NCI-H2171 (cell line): ENCODE measurements at regions not wholly inside any gene's neighbourhood (a gene's known extent, or its start where the extent isn't known, plus 50 kb on each side); places are given as distances from the start of the nearest gene placed in this dataset.

Experiments
- DNase-seq: peaks from one replicate; lab custom pipeline; 2025; lab: John Stamatoyannopoulos, UW

DNA sequence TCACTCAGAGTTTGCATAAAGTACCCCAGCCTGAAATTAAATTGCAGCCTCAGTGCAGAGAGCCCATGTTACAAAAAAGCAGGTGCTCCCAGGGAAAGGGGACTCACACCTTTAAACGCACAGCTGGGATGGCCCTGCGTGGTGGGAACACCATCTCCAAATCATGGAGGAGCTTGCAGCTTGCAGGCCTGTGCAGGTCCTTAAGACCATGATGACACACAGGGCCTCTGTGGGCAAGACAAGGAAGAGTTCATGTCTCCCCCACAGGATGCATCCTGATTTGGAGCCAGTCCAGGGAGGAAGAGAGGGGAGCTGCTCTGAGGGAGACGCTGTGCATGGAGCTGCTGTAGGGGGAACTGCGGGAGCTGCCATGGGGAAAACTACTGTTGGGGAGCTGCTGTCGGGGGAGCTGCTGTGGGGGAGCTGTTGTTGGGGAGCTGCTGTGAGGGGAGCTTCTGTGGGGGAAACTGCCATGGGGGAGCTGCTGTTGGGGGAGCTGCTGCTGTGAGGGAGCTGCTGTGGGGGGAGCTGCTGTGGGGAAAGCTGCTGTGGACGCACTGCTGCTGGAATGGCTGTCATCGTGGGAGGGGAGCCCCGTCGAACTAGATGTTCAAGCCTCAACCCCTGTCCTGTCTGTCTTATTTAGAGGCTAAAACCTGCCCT, 113.9 kb downstream of the MATN1 start:
- no peak for DNase-seq

DNA sequence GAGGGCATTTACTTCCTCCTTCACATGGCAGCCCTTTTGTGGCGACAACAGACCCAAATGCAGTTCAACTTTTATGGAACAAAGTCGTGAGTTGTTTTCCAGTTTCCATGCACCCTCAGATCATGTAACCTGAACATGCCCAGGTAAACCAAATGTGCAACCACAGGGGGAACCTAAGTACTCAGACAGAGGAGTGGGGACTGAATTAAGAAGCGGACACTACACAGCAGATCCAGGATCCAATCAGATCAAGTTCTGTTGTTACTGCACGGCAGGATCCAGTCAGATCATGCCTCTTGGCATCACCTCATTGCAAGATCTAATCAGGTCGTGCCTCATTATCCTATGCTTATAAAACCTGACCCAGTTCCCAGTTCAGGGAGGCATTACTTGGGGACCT, 115.7 kb downstream of the MATN1 start:
- DNase-seq: no peak

GRCh38 chr1:30606166-30606565, 117.2 kb downstream of the MATN1 start:
- no peak for DNase-seq

DNA sequence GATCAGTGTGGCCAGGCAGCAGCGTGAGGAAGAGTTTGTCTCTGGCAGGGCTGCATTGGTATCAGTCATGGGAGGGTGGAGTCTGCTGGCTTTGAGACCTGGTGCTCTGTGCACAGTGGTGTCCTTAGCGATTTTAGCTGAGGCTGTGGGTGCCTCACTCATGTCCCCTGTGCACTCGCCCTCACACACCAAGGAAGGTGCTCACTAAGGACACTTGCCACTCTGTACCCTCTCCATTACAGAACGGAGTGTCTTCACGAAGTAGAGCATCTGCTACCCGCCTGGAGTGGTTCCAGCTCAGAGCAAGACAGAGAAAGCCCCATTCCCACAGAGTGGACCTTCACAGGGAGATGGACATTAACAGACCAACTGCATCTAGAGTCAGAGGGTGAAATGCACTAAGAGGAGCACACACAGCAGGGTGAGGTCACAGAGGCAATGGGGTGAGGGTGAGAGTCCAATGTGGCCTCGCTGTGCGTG, 117.9 kb downstream of the MATN1 start:
- DNase-seq: no peak

GRCh38 chr1:30604801-30605440, 118.5 kb downstream of the MATN1 start:
- DNase-seq: no peak

DNA sequence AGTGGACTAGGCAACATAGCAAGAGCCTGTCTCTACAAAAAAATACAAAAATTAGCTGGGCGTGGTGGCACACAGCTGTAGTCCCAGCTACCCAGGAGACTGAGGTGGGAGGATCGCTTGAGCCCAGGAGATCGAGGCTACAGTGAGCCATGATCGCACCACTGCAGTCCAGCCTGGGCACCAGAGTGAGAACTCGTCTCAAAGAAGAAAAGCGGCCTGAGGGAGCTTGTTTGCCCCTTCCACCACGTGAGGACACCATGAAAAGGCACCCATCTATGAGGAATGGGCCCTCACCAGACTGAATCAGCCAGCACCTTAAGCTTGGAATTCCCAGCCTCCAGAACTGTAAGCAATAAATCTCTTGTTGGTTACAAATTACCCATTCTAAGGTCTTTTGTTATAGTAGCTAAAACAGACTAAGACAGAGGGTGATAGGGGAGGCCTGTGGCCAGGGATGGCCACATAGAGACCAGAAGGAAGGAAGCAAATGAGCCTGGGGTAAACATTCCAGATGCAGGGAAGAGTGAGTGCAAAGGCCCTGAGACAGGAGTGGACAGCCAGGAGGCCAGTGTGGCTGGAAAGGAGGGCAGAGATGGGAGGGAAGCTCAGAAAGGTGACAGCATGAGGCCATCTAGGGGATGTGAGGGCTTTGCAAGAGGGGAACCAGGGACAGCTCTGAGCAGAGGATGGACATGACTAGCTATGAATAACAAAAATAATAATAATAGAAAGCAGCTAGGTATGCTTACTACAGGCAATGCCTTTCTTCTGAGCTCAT, 120.1 kb downstream of the MATN1 start:
- DNase-seq: no peak

GRCh38 chr1:30601316-30602085, 121.9 kb downstream of the MATN1 start:
- no peak for DNase-seq

GRCh38 chr1:30600706-30601105, 122.7 kb downstream of the MATN1 start:
- DNase-seq: no peak

DNA sequence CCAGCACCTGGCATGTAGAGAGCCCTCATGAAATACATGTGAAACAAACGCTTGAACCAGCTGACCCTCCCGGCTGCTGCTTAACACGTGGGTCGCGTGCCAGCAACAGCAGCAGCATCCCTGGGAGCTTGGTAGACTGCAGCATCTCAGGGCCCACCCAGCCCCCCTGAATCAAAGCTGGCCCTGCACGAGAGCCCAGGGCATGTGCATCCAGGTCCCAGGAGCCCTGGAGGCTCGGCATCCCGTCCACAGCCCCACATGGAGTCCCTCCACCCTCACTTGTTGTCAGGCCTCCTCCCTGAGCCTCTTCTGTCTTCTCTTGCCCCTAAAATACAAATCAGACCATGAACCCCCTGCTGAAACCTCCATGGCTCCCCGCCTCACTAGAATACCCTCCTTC, 123.1 kb downstream of the MATN1 start:
- DNase-seq: no peak

GRCh38 chr1:30599721-30600120, 123.7 kb downstream of the MATN1 start:
- no peak for DNase-seq

DNA sequence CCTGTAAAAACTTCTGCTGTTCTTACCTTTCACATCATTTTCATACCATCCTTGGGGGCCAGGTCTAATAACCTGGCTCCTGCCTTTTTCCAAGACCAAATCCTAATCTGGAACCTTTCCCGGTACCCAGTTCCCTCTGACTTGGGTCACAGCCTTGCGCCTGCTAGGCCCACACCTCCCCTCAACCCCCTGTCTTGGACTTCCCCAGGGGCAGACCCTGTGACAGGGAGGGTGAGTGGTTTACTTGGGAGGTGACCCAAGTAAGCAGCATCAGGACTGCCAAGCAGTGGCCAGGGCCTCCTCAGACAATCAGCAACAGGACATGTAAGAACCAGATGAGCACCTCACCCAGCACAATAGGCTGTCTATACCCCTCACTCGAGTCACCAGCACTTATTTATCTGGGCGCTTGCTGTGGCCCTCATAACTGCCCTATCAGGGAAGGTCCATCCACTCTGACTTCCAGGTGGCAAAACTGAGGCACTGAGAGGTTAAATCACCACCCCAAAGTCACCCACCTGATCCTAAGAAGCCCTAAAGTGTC, 124.7 kb downstream of the MATN1 start:
- DNase-seq: no peak

DNA sequence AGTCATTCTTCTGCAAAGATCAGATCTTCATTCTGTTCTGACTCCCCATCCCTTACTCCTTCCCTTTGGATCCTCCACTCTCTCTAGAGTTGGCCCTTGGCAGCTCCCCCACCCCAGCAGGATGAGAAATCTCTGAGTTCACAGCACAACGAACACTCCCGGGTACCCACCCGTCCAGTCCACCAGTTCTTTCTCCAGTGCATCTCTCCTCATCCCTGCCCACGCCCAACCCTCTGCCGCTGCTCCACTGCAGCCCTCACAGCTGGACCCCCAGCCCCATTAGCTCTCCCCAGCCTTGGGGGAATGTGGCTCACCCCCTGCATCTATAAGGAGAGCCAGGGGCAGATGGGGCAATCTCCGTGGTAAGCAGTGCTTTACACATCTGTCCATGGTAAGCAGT, 125.7 kb downstream of the MATN1 start:
- no peak for DNase-seq

- DNase-seq: no peak
Measured at GRCh38 chr1:30596891-30597290, 126.5 kb downstream of the MATN1 start.

- no peak for DNase-seq
Measured at GRCh38 chr1:30596470-30596869, 126.9 kb downstream of the MATN1 start.

GRCh38 chr1:30589083-30589482, 134.3 kb downstream of the MATN1 start:
- DNase-seq: no peak

- no peak for DNase-seq
Measured at GRCh38 chr1:30588311-30589073, 134.9 kb downstream of the MATN1 start.

GRCh38 chr1:30586671-30587070, 136.7 kb downstream of the MATN1 start:
- DNase-seq: no peak

GRCh38 chr1:30579580-30579979, 143.8 kb downstream of the MATN1 start:
- DNase-seq: no peak

DNA sequence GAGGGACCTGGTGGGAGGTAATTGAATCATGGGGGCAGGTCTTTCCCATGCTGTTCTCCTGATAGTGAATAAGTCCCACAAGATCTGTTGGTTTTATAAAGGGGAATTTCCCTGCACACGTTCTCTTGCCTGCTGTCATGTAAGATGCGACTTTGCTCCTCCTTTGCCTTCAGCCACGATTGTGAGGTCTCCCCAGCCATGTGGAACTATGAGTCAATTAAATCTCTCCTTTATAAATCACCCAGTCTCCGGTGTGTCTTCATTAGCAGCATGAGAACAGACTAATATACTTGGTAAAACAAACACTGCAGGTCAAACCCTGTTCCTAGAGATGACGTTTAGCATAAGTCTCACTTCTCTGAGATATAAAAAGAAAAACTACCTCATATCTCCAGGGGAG, 148.3 kb downstream of the MATN1 start:
- no peak for DNase-seq

- DNase-seq: no peak
Measured at GRCh38 chr1:30572192-30572591, 151.2 kb downstream of the MATN1 start.

GRCh38 chr1:30571380-30571779, 152.0 kb downstream of the MATN1 start:
- DNase-seq: no peak
